NCI-H2107 (cell line): ENCODE measurements at regions not wholly inside any gene's neighbourhood (a gene's known extent, or its start where the extent isn't known, plus 50 kb on each side); places are given as distances from the start of the nearest gene placed in this dataset.
"Not testable (repeated sequence)": the region's sequence is repeated elsewhere in the genome, so short reads cannot be mapped to it uniquely, and the experiment has no call there.

Experiments
- DNase-seq: peaks from one replicate; lab custom pipeline; 2025; lab: John Stamatoyannopoulos, UW

DNA sequence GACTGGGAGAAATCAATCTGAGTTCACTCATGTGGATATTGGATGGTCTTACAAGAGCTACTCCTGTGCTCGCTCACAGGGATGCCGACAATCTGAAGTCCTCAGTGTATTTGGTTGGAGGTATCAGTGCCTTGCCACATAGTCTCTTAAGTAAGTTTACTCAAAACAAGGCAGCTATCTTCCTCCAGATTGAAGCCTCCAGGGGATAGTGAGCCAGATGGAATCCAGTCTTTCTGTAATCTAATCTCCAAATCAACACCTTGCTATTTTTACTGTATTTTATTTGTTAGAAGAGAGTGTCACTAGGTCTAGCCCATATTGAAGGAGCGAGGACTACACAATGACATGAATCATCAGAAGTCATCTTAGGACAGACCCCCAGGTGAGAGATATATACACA, 456.6 kb upstream of the POT1 start:
- DNase-seq: no peak

DNA sequence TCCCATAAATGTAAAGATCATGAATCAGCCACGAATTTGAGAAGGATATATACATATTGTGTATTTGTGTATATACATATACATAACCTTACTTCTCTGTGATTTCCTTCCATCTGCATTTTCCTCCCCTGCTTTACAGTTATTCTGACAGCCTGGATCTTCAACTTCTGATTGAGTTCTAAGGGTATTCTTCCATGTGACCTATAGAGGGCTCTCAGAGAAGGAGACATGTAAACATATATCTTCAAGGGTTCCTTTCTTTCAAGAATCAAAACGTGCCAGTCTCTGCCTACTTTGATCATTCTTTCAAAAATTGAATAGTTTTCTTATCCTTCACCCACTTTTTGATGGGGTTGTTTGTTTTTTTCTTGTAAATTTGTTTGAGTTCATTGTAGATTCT, 453.7 kb upstream of the POT1 start:
- no peak for DNase-seq

DNA sequence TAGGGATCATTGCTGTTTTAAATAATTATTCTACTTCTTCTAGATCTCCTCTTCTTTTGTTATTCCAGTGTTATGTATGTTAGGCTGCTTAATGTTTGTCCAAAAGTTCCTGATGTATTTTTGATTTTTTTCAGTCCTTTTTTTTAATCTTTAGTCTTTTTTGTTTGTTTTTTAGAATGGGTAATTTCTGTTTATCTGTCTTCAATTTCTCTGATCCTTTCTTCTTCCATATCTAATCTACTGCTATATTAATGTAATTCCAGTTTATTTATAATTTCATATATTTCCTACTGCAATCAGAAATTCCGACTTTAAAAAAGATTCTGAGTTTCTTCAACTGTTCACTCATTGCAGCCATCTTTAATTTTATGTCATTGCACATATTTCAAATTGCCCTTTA, 452.8 kb upstream of the POT1 start:
- DNase-seq: no peak

DNA sequence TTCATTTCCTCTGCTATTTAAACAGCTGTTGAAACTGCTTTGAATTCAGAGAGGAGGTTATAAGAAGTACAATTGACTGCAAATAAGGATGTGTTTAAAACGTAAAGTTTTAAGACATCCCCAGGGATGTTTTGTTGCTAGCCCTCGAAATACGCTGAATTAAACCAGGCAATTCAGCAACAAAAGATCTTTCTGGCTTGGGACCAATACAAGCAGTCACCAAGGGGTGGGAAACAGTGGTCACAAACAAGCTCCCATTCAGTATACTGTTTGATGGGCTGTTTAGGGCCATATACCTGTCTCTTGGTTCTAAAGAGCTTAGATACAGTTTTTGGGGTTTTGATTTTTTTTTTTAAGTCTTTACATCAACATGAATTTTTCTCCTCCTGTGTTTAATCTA, 446.3 kb upstream of the POT1 start:
- DNase-seq: no peak

DNA sequence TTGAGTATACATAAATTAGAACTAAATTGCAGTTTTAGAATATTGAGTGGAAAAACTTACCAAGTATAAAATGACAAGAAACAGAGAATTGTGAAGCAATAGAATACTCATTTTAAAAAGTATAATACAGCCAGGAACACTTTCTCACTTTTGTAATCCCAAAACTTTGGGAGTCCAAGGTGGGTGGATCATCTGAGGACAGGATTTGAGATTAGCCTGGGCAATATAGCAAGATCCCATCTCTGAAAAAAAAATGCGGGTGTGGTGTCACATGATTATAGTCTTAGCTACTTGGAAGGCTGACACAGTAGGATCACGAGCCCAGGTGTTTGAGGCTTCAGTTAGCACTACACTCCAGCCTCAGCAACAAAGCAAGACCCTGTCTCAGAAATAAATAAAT, 440.9 kb upstream of the POT1 start:
- no peak for DNase-seq

DNA sequence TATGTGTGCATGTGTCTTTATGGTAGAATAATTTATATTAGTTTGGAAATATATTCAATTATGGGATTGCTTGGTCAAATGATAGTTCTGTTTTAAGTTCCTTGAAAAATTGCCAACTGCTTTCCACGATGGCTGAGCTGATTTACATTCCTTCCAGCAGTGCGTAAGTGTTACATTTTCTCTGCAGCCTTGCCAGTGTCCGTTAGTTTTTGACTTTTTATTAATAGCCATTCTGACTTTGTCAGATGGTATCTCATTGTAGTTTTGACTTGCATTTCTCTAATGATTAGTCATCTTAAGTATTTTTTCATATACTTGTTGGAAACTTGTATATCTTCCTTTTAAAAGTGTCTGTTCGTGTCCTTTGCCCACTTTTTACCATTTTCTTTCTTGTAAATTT, 434.2 kb upstream of the POT1 start:
- DNase-seq: no peak

DNA sequence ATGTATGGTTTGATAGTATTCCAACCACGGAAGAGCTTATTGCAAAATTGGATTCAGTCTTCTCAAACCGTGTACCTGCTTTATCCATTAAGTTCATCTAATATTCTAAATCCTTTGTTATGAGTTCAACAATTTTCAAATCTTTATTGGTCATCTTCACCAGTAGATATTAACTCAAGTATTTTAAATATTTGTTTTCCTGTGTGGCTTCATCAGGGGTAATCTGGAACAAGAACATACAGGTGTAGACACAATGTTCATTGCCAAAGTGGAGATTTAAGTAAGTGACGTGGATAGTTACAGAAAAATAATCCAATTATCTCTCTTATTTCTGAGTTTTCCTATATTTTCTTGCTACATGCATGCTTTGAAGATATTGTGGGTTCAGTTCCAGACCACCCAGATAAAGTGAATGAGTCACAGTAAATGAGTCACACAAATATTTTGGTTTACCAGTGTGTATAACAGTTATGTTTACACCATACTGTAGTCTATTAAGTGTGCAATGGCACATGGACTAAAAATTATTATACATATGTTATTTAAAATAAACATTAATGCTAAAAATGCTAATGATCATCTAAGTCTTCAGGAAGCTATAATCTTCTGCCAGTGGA, 429.0 kb upstream of the POT1 start:
- DNase-seq: no peak

DNA sequence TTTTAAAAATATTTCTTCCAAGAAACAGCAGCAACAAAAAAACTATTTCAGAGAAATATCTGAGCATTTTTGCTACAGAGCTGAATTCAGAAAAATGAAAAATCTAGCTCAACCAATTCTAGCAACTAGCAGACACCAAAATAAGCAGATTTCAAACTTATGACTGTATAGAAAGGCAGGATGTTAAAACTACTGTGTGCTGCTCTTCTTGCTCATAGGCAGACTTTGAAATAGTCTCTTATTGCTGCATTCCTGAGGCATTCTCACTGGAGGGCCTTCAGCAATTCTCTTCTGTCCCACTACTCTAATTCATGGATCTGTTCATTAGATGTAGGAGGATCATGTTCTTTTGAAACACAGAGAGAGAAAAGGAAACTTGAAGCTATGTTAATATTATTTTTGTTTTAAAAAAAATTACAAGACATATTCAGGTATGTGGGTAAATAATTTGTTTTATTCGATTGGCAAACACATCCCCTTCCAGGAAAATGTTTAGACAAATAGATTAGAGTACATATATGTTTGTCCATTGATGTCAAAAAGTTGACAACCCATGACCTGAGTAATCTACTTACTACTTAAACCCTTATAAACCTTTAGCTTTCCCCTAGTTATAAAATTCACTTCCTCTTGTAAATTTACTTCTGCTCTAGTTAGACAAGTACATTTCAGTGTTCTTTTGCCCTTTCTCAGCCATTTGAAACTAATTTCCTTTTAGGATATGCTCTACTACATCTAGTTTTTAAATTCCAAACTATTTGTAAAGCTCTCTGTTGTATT, 428.2 kb upstream of the POT1 start:
- no peak for DNase-seq

DNA sequence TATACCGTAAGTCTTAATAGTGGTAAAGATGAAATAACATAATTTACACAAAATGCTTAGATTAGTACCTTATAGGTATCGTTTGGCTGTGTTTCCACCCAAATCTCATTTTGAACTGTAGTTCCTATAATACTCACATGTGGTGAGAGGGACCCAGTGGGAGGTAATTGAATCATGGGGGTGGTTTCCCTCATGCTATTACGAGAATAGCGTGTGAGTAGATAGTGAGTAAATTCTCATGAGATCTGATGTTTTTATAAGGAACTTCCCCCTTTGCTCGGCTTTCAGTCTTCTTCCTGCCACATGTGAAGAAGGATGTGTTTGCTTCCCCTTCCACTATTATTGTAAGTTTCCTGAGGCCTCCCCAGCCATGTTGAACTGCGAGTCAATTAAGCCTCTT, 426.3 kb upstream of the POT1 start:
- no peak for DNase-seq

DNA sequence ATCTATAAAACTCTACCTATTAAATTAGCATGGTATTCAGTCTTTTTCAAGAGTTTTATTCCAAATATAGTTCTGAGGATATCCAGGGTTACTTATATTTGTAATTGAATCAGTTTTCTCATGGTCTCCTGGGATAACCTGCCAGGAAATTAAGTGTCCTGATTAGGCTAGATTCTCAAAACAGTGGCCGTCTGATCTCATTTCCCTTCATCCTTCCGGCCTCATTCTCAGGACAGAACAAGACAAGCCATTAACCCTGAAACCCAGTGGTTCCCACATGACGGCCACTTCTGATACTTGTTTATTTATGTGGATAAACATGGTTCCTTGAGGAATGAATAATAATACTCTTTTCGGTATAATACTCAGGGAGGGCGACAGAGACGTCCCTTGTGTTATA, 417.6 kb upstream of the POT1 start:
- no peak for DNase-seq

DNA sequence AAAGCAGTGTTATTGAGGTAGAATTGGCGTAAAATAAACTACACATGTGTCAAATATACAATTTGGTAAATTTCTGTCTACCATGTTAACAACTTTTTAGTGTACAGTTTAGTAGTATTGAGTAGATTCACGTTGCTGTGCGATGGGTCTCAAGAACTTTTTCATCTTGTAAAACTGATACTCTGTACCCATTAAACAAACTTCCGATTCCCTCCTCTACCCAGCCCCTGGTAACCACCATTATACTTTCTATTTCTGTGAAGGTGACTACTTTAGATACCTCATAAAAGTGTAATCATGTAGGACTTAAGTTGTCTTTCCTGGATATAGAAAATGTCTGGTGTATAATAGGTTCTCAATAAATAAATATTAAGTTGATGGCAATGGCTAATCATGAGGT, 408.5 kb upstream of the POT1 start:
- no peak for DNase-seq

DNA sequence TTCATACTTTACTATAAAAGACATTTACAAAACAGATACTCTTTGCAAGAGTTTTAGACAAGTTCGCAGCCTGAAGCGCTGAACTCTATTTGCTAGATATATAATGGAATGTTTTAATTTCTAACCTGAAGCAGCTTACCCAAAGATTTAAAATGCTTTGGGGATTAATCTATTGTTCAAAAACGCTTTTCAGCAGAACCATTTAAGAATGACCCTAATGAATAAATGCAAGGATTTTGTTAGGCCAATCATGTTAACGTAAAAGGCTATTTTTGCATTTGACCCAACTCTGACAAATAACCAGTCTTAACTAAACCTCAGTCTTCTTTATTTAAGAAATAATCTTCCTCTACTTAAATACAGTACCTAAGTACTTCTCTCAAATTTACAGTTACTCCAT, 406.7 kb upstream of the POT1 start:
- no peak for DNase-seq

DNA sequence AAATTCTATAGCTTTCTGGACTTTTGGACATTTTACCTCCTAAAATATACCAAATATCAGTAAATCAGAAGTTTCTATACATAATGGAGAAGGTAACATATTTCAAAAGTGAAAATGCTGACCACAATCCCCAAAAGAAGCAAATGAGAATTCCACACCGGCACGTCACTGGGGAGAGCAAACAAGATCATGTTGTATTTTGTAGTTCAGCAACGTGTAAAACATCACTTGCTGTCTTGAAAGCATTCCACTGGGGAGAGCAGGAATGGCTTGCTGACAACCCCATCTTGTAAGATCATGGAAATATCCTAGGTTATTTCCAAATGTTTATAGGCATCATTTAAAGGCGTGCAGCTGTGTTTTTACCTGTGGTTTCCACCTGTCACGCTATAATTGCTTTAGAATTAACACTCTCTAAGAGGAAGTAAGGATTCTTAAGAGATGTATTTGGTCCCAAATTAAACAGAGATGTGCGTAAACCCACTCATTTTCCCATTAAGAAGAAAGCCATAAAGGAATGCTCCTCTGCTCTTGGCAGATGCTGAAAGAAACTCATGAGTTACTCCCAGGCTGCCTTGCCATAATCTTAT, 397.1 kb upstream of the POT1 start:
- no peak for DNase-seq

DNA sequence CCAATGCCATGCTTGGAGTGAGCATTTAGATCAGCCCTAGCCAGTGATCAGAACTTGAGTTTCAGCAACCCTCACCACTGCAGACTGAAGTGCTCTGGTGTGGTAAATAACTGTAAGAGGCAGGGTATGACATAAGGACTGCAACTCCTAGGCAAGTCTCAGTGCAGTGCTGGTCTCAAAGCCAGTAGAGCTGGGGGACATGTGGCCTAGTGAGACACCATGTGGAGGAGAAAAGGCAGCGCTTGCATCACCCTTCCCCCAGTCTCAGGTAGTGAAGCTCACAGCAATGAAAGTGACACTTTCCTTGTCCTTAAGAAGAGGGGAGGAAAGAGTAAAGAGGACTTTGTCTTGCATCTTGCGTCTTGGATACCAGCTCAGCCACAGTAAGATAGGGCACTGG, 386.8 kb upstream of the POT1 start:
- no peak for DNase-seq

DNA sequence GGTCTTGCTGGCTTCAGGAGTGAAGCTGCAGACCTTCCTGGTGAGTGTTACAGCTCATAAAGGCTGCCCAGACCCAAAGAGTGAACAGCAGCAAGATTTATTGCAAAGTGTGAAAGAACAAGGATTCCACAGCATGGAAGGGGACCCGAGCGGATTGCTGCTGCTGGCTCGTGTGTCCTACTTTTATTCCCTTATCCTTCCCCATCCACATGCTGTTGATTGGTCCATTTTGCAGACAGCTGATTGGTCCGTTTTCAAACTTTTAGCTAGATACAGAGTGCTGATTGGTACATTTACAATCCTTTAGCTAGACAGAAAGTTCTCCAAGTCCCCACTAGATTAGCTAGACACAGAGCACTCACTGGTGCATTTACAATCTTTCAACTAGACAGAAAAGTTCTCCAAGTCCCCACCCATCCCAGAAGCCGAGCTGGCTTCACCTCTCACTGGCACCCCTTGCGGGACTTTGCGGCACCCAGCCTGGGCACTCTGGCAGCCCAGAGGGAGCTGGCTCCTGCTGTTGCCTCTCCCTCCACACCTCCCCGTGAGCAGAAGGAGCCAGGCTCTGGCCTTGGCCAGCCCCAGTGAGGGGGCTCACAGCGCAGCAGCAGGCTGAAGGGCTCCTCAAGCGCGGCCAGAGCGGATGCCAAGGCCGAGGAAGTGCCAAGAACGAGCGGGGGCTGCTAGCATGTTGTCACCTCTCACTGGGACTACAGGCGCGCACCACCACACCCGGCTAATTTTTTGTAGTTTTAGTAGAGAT, 369.6 kb upstream of the POT1 start:
- DNase-seq: no peak

DNA sequence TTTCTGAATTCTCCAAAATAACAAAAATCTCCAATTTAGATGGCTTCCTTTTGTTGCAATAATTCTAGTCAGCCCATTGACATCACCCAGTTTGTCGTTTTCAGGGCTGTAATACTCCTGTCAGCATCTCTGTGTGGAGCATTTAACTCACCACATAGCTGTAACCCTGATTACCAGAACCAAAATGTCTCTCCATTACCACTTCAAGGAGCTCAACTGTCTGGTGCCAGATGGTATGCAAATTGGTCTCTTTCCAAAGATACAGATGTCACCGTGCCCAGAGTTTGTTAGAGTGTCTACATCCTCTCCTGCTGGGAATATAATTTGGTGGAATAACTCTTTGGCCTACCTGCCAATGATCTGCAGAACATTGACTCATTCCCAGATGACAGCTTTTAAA, 350.3 kb upstream of the POT1 start:
- peak; percentile 6 for DNase-seq

DNA sequence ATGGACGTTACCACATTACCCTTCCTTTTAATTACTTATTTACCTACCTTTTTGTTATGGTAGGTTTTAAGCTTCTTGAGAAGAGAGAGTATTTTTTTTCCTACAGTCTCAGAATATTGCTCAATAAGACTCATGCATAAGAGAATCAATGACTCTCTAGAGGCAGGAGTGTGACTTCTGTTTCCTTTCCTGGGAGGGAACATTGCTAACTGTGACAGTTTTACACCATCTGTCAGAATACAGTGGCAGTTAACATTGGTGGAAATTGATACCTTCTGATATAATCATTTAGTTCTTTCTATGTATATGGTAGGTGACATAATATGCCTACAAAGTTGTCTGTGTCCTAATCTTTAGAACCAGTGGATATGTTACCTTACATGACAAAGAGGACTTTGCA, 348.7 kb upstream of the POT1 start:
- DNase-seq: no peak

DNA sequence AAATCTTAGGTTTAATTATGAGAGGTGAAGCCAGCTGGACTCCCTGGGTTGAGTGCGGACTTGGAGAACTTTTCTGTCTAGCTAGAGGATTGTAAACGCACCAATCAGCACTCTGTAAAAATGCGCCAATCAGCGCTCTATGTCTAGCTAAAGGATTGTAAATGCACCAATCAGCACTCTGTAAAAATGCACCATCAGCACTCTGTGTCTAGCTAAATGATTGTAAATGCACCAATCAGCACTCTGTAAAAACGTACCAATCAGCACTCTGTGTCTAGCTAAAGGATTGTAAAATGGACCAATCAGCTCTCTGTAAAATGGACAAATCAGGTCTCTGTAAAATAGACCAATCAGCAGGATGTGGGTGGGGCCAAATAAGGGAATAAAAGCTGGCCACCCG, 345.1 kb upstream of the POT1 start:
- DNase-seq: not testable (repeated sequence)

DNA sequence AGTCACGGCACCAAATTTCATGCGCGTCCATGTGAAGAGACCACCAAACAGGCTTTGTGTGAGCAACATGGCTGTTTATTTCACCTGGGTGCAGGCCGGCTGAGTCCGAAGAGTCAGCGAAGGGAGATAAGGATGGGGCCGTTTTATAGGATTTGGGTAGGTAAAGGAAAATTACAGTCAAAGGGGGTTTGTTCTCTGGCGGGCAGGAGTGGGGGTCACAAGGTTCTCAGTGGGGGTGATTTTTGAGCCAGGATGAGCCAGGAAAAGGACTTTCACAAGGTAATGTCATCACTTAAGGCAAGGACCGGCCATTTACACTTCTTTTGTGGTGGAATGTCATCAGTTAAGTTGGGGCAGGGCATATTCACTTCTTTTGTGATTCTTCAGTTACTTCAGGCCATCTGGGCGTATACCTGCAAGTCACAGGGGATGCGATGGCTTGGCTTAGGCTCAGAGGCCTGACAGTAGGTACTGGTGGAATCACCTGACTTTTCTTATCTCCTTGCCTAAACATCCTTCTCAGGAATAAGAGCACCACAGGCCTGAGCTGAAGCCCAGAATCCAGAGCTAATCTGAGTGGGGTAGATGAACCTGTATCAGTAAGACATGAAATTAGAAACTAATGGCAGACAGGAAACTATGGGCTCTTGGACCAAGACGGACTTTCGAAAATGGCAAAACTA, 334.7 kb upstream of the POT1 start:
- not testable (repeated sequence) for DNase-seq

DNA sequence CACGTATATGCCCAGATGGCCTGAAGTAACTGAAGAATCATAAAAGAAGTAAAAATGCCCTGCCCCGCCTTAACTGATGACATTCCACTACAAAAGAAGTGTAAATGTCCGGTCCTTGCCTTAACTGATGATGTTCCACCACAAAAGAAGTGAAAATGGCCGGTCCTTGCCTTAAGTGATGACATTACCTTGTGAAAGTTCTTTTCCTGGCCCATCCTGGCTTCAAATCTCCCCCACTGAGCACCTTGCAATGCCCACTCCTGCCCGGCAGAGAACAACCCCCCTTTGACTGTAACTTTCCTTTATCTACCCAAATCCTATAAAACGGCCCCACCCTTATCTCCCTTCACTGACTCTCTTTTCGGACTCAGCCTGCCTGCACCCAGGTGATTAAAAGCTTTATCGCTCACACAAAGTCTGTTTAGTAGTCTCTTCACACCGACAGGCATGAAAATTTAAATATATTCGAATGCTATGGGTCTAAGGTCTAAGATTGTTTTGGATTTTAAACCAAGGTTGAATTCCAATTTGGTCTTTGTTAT, 329.3 kb upstream of the POT1 start:
- not testable (repeated sequence) for DNase-seq

DNA sequence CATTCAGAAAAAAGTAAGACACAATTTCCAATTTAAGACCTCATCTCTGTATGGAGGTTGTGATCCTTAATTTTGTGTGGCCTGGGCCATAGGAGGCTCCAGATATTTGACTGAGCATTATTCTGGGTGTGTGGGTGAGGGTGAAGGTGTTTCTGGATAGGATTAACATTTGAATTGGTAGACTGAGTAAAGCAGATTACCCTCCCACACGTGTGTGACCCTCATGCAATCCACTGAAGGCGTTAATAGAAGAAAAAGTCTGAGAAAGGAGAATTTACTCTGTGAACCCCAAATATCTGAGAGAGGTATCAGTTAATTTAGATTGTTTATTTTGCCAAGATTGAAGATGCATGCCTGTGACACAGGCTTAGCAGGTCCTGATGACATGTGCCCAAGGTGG, 328.0 kb upstream of the POT1 start:
- no peak for DNase-seq

DNA sequence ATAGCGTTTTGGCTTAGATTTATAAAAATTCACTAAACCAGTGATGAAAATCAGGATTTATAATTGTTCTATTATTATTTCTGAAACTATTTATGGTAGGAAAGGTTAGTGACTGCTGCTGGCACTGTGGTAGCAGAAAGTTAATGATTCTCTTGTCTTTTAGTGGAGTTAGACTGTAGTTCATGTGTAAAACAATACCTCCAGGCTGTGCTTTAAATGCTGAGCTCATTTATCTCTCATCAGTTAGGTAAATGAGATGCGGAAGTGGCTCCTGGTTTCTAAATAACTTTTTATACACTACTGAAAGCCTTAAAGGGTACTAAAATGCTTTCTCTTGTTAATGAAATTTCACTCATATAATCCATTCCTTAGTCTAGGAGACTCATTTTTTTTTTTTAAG, 326.8 kb upstream of the POT1 start:
- DNase-seq: no peak
